SK-N-SH (cell line): ENCODE measurements at regions not wholly inside any gene's neighbourhood (a gene's known extent, or its start where the extent isn't known, plus 50 kb on each side); places are given as distances from the start of the nearest gene placed in this dataset.

ENCODE experiments used
- CTCF ChIA-PET: fragments of 300-600, 350-600 bp; formaldehyde crosslinking; extraction: SDS; loops from one replicate; lab custom pipeline; 2021; lab: Yijun Ruan, JAX
- POLR2A ChIA-PET: fragments of 350-600 bp; sonication (Branson Sonifier 250); formaldehyde crosslinking; extraction: SDS; loops from one replicate; lab custom pipeline; 2020; ENCODE audit warnings: antibody characterized with exemption, inconsistent platforms; lab: Yijun Ruan, JAX
- DNase-seq: peaks from one replicate; pipeline ENCODE4 v3.0.0; 2012
- H2AFZ ChIP-seq: fragments of 200-600 bp; sonication (generic); 2 replicates; pipeline ENCODE4 v1.8.1; 2016; ENCODE audit warnings: antibody characterized with exemption, mild to moderate bottlenecking, low read depth
- H3F3A ChIP-seq: fragments of 200-600 bp; sonication (generic); replicated peaks from 2 replicates; pipeline ENCODE3; 2016; ENCODE audit warnings: antibody characterized with exemption, mild to moderate bottlenecking; ENCODE audit not compliant: insufficient read depth
- H3K27ac ChIP-seq, 2 experiments: fragments of 200-500 bp in 1 of 2; fragments of 200-600 bp in 1 of 2; sonication (Bioruptor generic) in 1 of 2; sonication (generic), shearing (Covaris generic) in 1 of 2; 2 replicates each; pipeline versions ENCODE4 v1.5.1 to v1.6.1; 2014 to 2016; ENCODE audit warnings: low read depth in 2 of 2, inconsistent platforms in 1 of 2, low read length in 1 of 2, mild to moderate bottlenecking in 1 of 2, mixed read lengths in 1 of 2
- H3K27me3 ChIP-seq: fragments of 200-600 bp; sonication (generic), shearing (Covaris generic); 2 replicates; pipeline ENCODE4 v1.6.1; 2016; ENCODE audit warnings: mixed run types; ENCODE audit not compliant: insufficient read depth
- H3K36me3 ChIP-seq, 2 experiments: fragments of 200-500 bp in 1 of 2; fragments of 200-600 bp in 1 of 2; sonication (Bioruptor generic) in 1 of 2; sonication (generic) in 1 of 2; replicated peaks in 1 of 2; 2 replicates each; pipeline versions ENCODE3 to v1.5.1; 2014 to 2016; ENCODE audit warnings: low read length in 1 of 2, mild to moderate bottlenecking in 1 of 2; ENCODE audit not compliant: insufficient read depth in 2 of 2, control insufficient read depth in 1 of 2
- H3K4me1 ChIP-seq, 2 experiments: fragments of 200-500 bp in 1 of 2; fragments of 200-600 bp in 1 of 2; sonication (Bioruptor generic) in 1 of 2; sonication (generic), shearing (Covaris generic) in 1 of 2; 2 replicates each; pipeline versions ENCODE4 v1.5.1 to v1.6.1; 2014 to 2016; ENCODE audit warnings: low read depth in 1 of 2, low read length in 1 of 2, mixed run types in 1 of 2; ENCODE audit not compliant: insufficient read depth in 2 of 2, control insufficient read depth in 1 of 2
- H3K4me2 ChIP-seq: fragments of 200-600 bp; sonication (generic), shearing (Covaris generic); 2 replicates; pipeline ENCODE4 v1.6.1; 2017; ENCODE audit warnings: mixed run types
- H3K4me3 ChIP-seq, 2 experiments: fragments of 200-500 bp in 1 of 2; fragments of 200-600 bp in 1 of 2; sonication (Bioruptor generic) in 1 of 2; sonication (generic), shearing (Covaris generic) in 1 of 2; 2 replicates each; pipeline versions ENCODE4 v1.5.1 to v1.8.1; 2014 to 2016; ENCODE audit warnings: low read depth in 2 of 2, inconsistent platforms in 1 of 2, low read length in 1 of 2, mild to moderate bottlenecking in 1 of 2, mixed read lengths in 1 of 2, moderate library complexity in 1 of 2
- H3K79me2 ChIP-seq: fragments of 200-600 bp; sonication (generic); 2 replicates; pipeline ENCODE4 v1.8.1; 2017; ENCODE audit warnings: mild to moderate bottlenecking; ENCODE audit not compliant: insufficient read depth
- H3K9ac ChIP-seq: fragments of 200-600 bp; sonication (generic); 2 replicates; pipeline ENCODE4 v1.6.1; 2017; ENCODE audit warnings: mixed run types
- H3K9me2 ChIP-seq: fragments of 200-600 bp; sonication (generic); 2 replicates; pipeline ENCODE4 v1.6.1; 2017; ENCODE audit warnings: mixed run types
- H3K9me3 ChIP-seq: fragments of 200-600 bp; sonication (generic); 2 replicates; pipeline ENCODE4 v1.6.1; 2017; ENCODE audit warnings: mixed run types, mild to moderate bottlenecking, moderate library complexity
- H4K20me1 ChIP-seq: fragments of 200-600 bp; sonication (generic); 2 replicates; pipeline ENCODE4 v1.6.1; 2017; ENCODE audit warnings: mild to moderate bottlenecking, mixed run types; ENCODE audit not compliant: insufficient read depth
- CHD2 ChIP-seq: fragments of 150-350 bp; IDR thresholded peaks from 2 replicates; pipeline ENCODE4 v1.6.1; 2018; ENCODE audit warnings: low read length; ENCODE audit not compliant: partially characterized antibody
- ELF1 ChIP-seq: IDR thresholded peaks from 2 replicates; pipeline ENCODE4 v1.4.0; 2012
- EP300 ChIP-seq, 2 experiments: IDR thresholded peaks; 2 replicates each; pipeline versions ENCODE4 v1.4.0 to v1.6.1; 2012; ENCODE audit warnings: borderline replicate concordance in 1 of 2, low read depth in 1 of 2, low read length in 1 of 2
- FOSL2 ChIP-seq: IDR thresholded peaks from 2 replicates; pipeline ENCODE4 v1.4.0; 2012; ENCODE audit warnings: low read depth, mild to moderate bottlenecking, moderate library complexity, borderline replicate concordance
- GATA2 ChIP-seq: sonication (generic); formaldehyde crosslinking; IDR thresholded peaks from 2 replicates; pipeline ENCODE4 v1.5.0; 2020; ENCODE audit warnings: mild to moderate bottlenecking, missing genetic modification reagents
- JUND ChIP-seq: IDR thresholded peaks from 2 replicates; pipeline ENCODE4 v1.4.0; 2012
- MEF2A ChIP-seq: IDR thresholded peaks from 2 replicates; pipeline ENCODE4 v1.4.0; 2012; ENCODE audit warnings: low read depth, borderline replicate concordance
- NFIC ChIP-seq: IDR thresholded peaks from 2 replicates; pipeline ENCODE4 v1.4.0; 2012; ENCODE audit warnings: borderline replicate concordance
- NRF1 ChIP-seq: IDR thresholded peaks from 2 replicates; pipeline ENCODE4 v1.6.1; 2012; ENCODE audit warnings: low read depth, mild to moderate bottlenecking, low read length
- RAD21 ChIP-seq: IDR thresholded peaks from 2 replicates; pipeline ENCODE4 v1.6.1; 2012; ENCODE audit warnings: mild to moderate bottlenecking, low read length
- TCF12 ChIP-seq: IDR thresholded peaks from 2 replicates; pipeline ENCODE4 v1.4.0; 2012
- TEAD4 ChIP-seq: IDR thresholded peaks from 2 replicates; pipeline ENCODE4 v1.4.0; 2012; ENCODE audit warnings: mild to moderate bottlenecking, borderline replicate concordance; ENCODE audit not compliant: insufficient read depth
- YY1 ChIP-seq: IDR thresholded peaks from 2 replicates; pipeline ENCODE4 v1.4.0; 2012; ENCODE audit warnings: low read depth, mild to moderate bottlenecking
- WGBS: methylation state at CpG from one replicate; pipeline ENCODE4 v1.1.6; 2017; ENCODE audit warnings: low lambda C conversion rate; 5-methylcytosine and 5-hydroxymethylcytosine counted together
- TF ChIP-seq, protein P1 (sequence below): fragments of 200-600 bp; sonication (generic); IDR thresholded peaks from 2 replicates; pipeline ENCODE4 v1.6.1; 2017; ENCODE audit warnings: antibody characterized with exemption, mild to moderate bottlenecking, moderate library complexity
- TF ChIP-seq, protein P2 (sequence below): IDR thresholded peaks from 2 replicates; pipeline ENCODE4; 2012
- TF ChIP-seq, protein P3 (sequence below): fragments of 150-350 bp; IDR thresholded peaks from 2 replicates; pipeline ENCODE4 v1.6.1; 2017; ENCODE audit warnings: antibody characterized with exemption, low read length, low read depth, borderline replicate concordance

DNA sequence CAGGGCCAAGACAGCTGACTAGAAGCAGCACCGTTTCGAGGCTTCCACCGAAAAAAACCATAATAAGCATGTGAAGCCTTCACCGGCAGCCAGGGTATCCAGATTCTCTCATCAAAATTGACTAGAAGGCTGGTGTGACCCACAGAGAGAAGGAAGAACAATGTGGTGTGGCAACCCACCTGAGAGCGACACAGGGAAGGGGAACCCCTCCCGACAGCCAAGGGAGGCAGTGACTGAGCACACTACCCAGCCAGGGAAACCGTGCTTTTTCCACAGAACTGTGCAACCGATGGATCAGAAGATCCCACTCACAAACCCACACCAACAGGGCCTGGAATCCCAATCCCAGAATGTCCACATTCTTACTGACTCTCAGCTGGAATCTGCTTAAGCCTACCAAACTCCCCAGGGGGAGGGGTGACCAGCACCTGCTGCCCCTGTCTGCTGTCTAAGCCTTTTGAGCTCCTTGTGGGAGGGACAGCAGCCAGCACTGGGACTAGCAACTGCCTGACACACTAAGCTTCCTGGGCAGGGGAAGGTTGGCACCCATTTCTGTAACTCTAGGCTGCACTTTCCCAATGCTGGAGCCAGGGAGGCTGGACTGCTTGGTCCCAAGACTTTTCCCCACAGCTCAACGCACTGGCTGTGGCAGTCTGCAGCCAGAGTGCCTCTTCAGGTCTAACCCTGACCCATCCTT is 231.9 kb upstream of the FAM83B start:
- 17% methylated on average over 8 of the region's 9 CpGs for WGBS

DNA sequence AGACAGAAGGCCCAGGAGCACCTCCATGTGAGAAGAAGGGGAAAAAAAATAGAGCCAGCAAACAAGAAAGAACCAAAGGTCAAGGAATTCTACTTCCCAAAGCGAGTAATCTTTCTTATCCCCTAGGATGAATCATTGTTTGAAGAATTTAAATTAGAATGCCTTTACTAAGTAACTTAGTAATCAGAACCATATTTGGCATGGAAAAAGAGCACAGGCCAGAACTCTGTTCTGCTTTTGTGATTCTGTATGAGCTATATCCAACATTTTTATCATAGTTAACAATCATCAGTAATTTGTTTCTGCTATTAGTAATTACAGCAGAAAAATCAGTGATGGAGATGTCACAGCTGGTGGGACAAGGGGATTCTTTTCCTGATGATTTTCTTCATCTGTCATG is 228.8 kb upstream of the FAM83B start:
- peaks cover 17% of the 10 kb centered on the region for H3F3A ChIP-seq
- H3K4me1 ChIP-seq, result no peaks in the 10 kb centered on the region; a peak in 2 of 4 replicates
- DNase-seq, result no peak
- WGBS, result 0% methylated on average over 1 of the region's 1 CpG
- H3K27ac ChIP-seq, result peak overlapping the region; percentile 57 to 75; a peak in 3 of 4 replicates
- TF ChIP-seq MEF2A, result 0 out of 2 replicates have a peak, but pooled peaks have one; percentile 18
- TF ChIP-seq CHD2, result no peak
- TF ChIP-seq EP300 (IDR thresholded peaks at IDR 0.05; ENCODE audit: borderline replicate concordance in 1 of 2, low read depth in 1 of 2, low read length in 1 of 2), result peak in 1 of 2 experiments; percentile 76; a peak in 1 of 4 replicates
- peak; percentile 88 for TF ChIP-seq TCF12
- peak; percentile 35; the same call in 1 of the 2 replicates for TF ChIP-seq FOSL2
- no peak for TF ChIP-seq GATA2 (CRISPR knock-in tag)
- peak; percentile 59 for TF ChIP-seq NFIC
- TF ChIP-seq, protein P1, sequence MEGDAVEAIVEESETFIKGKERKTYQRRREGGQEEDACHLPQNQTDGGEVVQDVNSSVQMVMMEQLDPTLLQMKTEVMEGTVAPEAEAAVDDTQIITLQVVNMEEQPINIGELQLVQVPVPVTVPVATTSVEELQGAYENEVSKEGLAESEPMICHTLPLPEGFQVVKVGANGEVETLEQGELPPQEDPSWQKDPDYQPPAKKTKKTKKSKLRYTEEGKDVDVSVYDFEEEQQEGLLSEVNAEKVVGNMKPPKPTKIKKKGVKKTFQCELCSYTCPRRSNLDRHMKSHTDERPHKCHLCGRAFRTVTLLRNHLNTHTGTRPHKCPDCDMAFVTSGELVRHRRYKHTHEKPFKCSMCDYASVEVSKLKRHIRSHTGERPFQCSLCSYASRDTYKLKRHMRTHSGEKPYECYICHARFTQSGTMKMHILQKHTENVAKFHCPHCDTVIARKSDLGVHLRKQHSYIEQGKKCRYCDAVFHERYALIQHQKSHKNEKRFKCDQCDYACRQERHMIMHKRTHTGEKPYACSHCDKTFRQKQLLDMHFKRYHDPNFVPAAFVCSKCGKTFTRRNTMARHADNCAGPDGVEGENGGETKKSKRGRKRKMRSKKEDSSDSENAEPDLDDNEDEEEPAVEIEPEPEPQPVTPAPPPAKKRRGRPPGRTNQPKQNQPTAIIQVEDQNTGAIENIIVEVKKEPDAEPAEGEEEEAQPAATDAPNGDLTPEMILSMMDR, result no peak
- TF ChIP-seq RAD21, result 0 out of 2 replicates have a peak, but pooled peaks have one; percentile 11
- TF ChIP-seq JUND, result peak; percentile 40
- TF ChIP-seq, protein P2, sequence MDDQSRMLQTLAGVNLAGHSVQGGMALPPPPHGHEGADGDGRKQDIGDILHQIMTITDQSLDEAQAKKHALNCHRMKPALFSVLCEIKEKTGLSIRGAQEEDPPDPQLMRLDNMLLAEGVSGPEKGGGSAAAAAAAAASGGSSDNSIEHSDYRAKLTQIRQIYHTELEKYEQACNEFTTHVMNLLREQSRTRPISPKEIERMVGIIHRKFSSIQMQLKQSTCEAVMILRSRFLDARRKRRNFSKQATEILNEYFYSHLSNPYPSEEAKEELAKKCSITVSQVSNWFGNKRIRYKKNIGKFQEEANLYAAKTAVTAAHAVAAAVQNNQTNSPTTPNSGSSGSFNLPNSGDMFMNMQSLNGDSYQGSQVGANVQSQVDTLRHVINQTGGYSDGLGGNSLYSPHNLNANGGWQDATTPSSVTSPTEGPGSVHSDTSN, result peak; percentile 76
- peak; percentile 48; the same call in 1 of the 2 replicates for TF ChIP-seq TEAD4
- no peak for TF ChIP-seq NRF1
- H3K36me3 ChIP-seq, result no peaks in the 10 kb centered on the region
- no peaks in the 10 kb centered on the region for H3K9me2 ChIP-seq
- H2AFZ ChIP-seq, result no peak overlapping the region
- POLR2A ChIA-PET, result no interaction called here
- H3K4me2 ChIP-seq, result peak overlapping the region; percentile 3; the same call in 1 of the 2 replicates
- no peak overlapping the region for H3K4me3 ChIP-seq
- no peaks in the 10 kb centered on the region for H3K79me2 ChIP-seq
- CTCF ChIA-PET, result no interaction called here
- H3K9me3 ChIP-seq, result no peaks in the 10 kb centered on the region
- H3K9ac ChIP-seq, result no peak overlapping the region
- H4K20me1 ChIP-seq, result no peaks in the 10 kb centered on the region
- H3K27me3 ChIP-seq, result no peaks in the 10 kb centered on the region

More for the DNA sequence above, 231.9 kb upstream of the FAM83B start:
- CTCF ChIA-PET, result no interaction called here
- Histone ChIP-seq H4K20me1 (no peaks in the 10 kb centered on the region), H3K79me2 (no peaks in the 10 kb centered on the region), H3K36me3 (no peaks in the 10 kb centered on the region), H3K9me3 (no peaks in the 10 kb centered on the region), H3F3A (peaks cover 17% of the 10 kb centered on the region), H3K9ac (no peak overlapping the region), H3K4me3 (no peak overlapping the region), H3K4me2 (no peak overlapping the region), H3K27me3 (no peaks in the 10 kb centered on the region), H3K4me1 (no peaks in the 10 kb centered on the region; a peak in 2 of 4 replicates), H2AFZ (no peak overlapping the region), H3K27ac (no peak overlapping the region), H3K9me2 (no peaks in the 10 kb centered on the region)
- no peak for TF ChIP-seq YY1
- no peak for TF ChIP-seq ELF1
- TF ChIP-seq, protein P3, sequence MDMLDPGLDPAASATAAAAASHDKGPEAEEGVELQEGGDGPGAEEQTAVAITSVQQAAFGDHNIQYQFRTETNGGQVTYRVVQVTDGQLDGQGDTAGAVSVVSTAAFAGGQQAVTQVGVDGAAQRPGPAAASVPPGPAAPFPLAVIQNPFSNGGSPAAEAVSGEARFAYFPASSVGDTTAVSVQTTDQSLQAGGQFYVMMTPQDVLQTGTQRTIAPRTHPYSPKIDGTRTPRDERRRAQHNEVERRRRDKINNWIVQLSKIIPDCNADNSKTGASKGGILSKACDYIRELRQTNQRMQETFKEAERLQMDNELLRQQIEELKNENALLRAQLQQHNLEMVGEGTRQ, result no peak
- POLR2A ChIA-PET, result no interaction called here
- no peak for DNase-seq
